GM12892 (cell line): ENCODE measurements at regions not wholly inside any gene's neighbourhood (a gene's known extent, or its start where the extent isn't known, plus 50 kb on each side); places are given as distances from the start of the nearest gene placed in this dataset.

Source experiments
- DNase-seq: peaks from one replicate; pipeline ENCODE4 v3.0.0; 2011; ENCODE audit not compliant: insufficient read length
- FAIRE-seq: peaks from 2 replicates; lab custom pipeline; 2011; peaks lifted over from hg19 to GRCh38; lab: Jason Lieb, UNC
- POLR2A ChIP-seq: IDR thresholded peaks from 2 replicates; pipeline ENCODE4 v1.6.1; 2011; ENCODE audit warnings: low read depth, low read length, control low read depth
- POLR2AphosphoS5 ChIP-seq: IDR thresholded peaks from 2 replicates; pipeline ENCODE4 v1.6.1; 2011; ENCODE audit warnings: low read depth, low read length, control low read depth
- TAF1 ChIP-seq: IDR thresholded peaks from 2 replicates; pipeline ENCODE4 v1.6.1; 2011; ENCODE audit warnings: low read depth, mild to moderate bottlenecking, control low read depth, low read length, borderline replicate concordance

- DNase-seq (no peak), FAIRE-seq (no peak)
- TF ChIP-seq TAF1 (no peak), POLR2AphosphoS5 (no peak), POLR2A (no peak)
Observed at GRCh38 chr4:129335818-129336217, 239.9 kb downstream of the C4orf33 start.

GRCh38 chr4:129336457-129337227 is 240.7 kb downstream of the C4orf33 start:
- TF ChIP-seq POLR2A = no peak
- TF ChIP-seq TAF1 = no peak
- TF ChIP-seq POLR2AphosphoS5 = no peak
- FAIRE-seq = no peak
- DNase-seq = no peak

GRCh38 chr4:129337228-129337620 is 241.3 kb downstream of the C4orf33 start:
- DNase-seq = no peak
- no peak for TF ChIP-seq TAF1
- no peak for TF ChIP-seq POLR2A
- no peak for TF ChIP-seq POLR2AphosphoS5
- no peak for FAIRE-seq

DNA sequence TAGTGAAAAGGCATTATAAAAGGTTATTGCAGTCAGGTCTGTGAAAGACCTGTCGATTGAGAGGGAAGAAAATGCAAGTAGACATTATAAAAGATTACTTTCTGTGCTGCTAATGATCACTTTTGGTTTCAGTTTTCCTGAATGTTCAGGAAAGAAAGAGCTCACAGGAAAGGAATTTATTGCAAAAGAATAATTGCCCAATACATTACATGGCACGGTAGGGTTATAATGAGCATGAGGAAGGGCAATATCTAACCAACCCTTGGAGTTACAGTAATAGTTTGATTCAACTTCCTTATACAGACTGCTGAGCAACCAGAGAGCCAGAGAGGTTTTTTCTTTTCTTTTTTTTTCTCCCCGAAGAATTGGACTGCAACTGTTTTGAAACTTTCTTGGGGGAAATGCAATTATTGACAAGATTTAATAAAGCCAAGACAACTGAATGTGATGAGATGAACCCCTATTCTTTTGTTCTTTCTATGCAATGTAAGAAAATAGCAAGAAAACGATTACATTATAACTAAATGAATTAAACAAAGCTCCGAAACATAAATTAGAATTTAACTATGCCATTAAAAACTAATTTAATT is 247.0 kb downstream of the C4orf33 start:
- FAIRE-seq = no peak

GRCh38 chr4:129344058-129344457 is 248.1 kb downstream of the C4orf33 start:
- FAIRE-seq = no peak
- TF ChIP-seq POLR2AphosphoS5 (no peak), TAF1 (no peak), POLR2A (no peak)
- DNase-seq = no peak

More for the DNA sequence above, 247.0 kb downstream of the C4orf33 start:
- TF ChIP-seq POLR2A (no peak), POLR2AphosphoS5 (no peak), TAF1 (no peak)
- no peak for DNase-seq

- no peak for DNase-seq
- TF ChIP-seq POLR2AphosphoS5 = no peak
- no peak for TF ChIP-seq TAF1
- no peak for TF ChIP-seq POLR2A
- FAIRE-seq = no peak
Observed at GRCh38 chr4:129345609-129346008, 249.7 kb downstream of the C4orf33 start.

DNA sequence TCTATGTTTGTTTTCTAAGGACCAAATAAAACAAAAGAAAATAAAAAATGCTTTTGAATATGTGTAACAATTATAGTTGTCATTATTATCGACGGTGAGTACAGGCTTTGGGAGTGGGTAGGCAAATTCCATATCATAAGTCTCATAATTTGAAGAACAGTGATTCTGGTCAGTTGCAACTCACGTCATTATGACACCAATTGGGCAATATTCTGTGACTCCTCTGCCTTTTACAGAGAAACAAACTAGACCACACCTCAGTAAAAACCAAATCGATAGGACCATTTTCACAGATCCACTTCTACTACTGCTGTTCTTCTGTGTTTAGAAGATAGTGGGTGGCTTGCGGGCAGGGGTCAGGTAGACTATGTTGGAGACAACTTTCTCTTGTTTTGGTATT is 250.1 kb downstream of the C4orf33 start:
- FAIRE-seq = no peak
- TF ChIP-seq POLR2A = no peak
- TF ChIP-seq POLR2AphosphoS5 = no peak
- TF ChIP-seq TAF1 = no peak

DNA sequence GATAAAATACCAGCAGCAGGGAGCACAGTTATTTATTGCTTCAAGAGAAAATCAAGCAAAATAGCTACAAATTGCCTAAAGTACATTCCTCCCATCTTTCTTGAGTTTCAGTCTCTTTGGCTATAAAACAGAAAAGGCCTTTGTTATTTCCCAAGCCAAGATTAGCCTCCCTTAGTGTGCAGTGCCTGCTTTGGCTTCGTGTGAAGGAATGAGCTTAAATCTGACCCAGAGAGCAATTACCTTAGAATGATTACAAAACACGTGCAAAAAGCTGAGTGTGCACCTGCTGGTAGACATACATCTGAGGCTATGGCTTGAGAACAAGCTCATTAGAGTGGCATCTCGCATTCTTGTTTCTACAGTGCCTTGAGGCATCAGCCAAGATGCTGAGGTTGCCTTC is 250.8 kb downstream of the C4orf33 start:
- DNase-seq = no peak
- FAIRE-seq = no peak
- no peak for TF ChIP-seq TAF1
- TF ChIP-seq POLR2AphosphoS5 = no peak
- no peak for TF ChIP-seq POLR2A

More for the DNA sequence above, 250.1 kb downstream of the C4orf33 start:
- DNase-seq = no peak

- DNase-seq (no peak), FAIRE-seq (no peak)
- TF ChIP-seq TAF1 (no peak), POLR2A (no peak), POLR2AphosphoS5 (no peak)
Observed at GRCh38 chr4:129350834-129351721, 255.1 kb downstream of the C4orf33 start.

GRCh38 chr4:129352480-129352879 is 256.5 kb downstream of the C4orf33 start:
- DNase-seq = no peak
- no peak for FAIRE-seq
- no peak for TF ChIP-seq POLR2A
- no peak for TF ChIP-seq POLR2AphosphoS5
- no peak for TF ChIP-seq TAF1

- TF ChIP-seq POLR2A = no peak
- TF ChIP-seq TAF1 = no peak
- no peak for TF ChIP-seq POLR2AphosphoS5
- DNase-seq (no peak), FAIRE-seq (no peak)
Observed at GRCh38 chr4:129353490-129353889, 257.5 kb downstream of the C4orf33 start.

DNA sequence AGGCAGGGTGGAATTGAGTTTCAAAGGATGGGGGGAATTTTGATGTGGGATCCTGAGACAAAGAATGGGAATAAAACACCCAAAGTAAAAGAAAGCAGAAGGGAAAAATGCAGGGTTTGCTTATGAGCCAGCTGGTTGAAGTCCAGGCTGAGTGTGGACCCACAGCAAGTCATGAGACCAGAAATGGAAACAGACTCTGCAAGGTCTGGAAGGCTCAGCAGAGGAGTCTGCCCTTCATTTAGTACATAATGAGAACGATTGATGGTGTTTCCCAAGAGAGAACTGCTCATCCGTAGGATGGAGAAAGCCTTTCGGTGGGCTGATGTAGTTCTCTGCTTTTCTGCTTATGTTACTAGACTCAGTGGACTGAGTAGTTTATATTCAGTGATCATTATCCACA is 259.1 kb downstream of the C4orf33 start:
- no peak for DNase-seq
- TF ChIP-seq POLR2AphosphoS5 (no peak), TAF1 (no peak), POLR2A (no peak)
- FAIRE-seq = no peak
